GM18498 (cell line): ENCODE measurements at regions not wholly inside any gene's neighbourhood (a gene's known extent, or its start where the extent isn't known, plus 50 kb on each side); places are given as distances from the start of the nearest gene placed in this dataset.
"Not testable (repeated sequence)": the region's sequence is repeated elsewhere in the genome, so short reads cannot be mapped to it uniquely, and the experiment has no call there.

Experiments
- ATAC-seq: cut with Tn5 transposase; IDR thresholded peaks from one replicate; pipeline ENCODE4 v1.9.1; 2021; ENCODE audit warnings: mild to moderate bottlenecking, moderate library complexity; ENCODE audit not compliant: unreplicated experiment

- no peak for ATAC-seq
Measured at GRCh38 chr11:43035086-43035485, 276.7 kb upstream of the API5 start.

DNA sequence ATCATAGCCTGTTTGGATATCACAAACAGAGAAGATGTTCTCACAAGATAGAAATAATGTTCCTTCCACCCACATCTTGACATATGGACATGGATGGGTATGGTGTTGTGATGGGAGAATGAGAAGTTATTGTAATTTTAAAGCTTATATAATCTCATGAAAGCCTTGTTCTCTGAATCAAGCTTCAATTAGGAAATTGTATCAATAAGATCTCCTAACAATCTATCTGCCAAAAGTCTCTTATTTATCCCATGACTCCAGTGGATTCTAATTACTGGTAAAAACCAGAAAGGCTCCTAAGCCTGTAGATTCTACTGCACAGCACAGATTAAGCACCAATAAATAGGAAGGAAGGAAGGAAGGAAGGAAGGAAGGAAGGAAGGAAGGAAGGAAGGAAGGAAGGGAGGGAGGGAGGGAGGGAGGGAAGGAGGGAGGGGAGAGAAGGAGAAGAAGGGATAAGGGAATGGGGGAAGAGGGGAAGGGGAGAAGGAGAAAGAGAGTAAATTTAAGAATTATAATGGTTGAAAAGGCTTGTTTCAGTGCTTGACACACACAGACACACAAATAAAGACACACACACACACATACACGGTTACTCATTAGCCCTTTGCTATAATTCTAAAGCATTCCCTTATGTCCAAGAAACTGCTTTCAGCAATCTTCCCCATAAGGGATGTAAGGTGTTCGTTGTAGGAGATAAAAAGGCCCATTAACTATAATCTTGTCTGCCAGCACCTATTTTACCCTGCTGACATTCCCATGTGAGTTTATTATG is 258.0 kb upstream of the API5 start:
- no peak for ATAC-seq

GRCh38 chr11:43067681-43068080 is 244.1 kb upstream of the API5 start:
- ATAC-seq, result no peak

DNA sequence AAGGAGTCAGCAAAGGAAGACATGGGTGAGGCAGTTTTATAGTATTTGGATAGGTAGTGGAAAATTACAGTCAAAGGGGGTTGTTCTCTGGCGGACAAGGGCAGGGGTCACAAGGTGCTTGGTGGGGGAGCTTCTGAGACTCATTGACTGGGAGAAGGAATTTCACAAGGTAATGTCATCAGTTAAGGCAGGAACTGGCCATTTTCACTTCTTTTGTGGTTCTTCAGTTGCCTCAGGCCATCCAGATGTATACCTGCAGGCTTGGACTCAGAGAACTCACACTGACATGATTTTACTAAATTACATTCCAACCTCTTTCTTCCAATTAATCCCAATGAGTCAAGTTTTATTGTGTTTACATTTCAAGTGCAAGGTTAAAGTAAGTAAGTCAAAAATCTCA is 240.5 kb upstream of the API5 start:
- ATAC-seq, result no peak

- no peak for ATAC-seq
Measured at GRCh38 chr11:43072096-43072495, 239.7 kb upstream of the API5 start.

GRCh38 chr11:43072911-43073310 is 238.9 kb upstream of the API5 start:
- ATAC-seq, result no peak

- ATAC-seq, result no peak
Measured at GRCh38 chr11:43074810-43075209, 237.0 kb upstream of the API5 start.

DNA sequence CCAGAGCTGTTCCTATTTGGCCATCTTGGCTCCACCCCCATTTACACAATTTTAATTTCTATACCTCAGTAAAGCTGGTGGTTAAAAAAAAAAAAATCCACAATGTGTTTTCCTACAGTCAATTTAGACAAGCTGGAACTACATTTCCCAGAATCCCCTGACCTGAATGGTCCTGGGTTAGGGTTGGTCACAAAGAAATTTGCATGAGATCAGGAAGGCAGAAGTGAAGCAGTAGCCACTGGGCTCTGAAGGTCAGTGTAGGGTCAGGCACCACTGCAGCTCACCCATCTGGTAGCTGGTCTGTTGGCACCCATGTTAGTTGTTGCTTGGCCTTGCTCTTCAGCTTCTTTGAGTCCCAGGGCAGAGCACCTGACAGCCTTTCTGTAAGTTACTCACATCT is 210.7 kb upstream of the API5 start:
- ATAC-seq, result no peak

DNA sequence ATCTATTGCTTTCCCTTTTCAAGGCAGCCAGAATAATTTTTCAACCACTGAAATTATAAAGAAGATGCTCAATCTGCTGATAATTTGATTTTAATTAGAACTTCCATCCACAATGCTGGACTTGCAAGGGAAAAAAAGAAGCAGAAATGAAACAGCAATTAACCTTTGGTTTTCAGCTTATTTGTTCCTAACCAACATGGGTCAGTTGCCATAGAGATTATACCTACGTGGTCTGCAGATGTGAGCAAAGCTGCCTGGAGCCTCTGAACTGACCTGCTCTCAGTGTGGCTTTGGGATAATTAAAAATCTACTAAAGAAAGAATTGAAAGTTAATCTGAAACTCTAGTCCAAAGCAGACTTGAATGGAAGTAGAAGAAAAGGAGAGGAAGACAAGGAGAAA is 195.7 kb upstream of the API5 start:
- no peak for ATAC-seq

GRCh38 chr11:43119275-43119970 is 192.4 kb upstream of the API5 start:
- ATAC-seq, result no peak

DNA sequence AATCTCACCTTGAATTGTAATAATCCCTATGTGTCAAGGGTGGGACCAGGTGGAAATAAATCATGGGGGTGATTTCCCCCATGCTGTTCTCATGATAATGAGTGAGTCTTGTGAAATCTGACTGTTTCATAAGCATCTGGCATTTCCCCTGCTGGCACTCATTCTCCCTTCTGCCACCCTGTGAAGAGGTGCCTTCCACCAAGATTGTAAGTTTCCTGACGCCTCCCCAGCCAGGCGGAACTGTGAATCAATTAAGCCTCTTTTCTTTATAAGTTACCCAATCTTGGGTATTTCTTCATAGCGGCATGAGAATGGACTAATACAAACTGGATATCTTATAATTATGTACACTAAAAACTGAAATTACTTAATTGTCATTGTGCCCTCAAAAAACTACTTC is 189.2 kb upstream of the API5 start:
- ATAC-seq, result no peak

DNA sequence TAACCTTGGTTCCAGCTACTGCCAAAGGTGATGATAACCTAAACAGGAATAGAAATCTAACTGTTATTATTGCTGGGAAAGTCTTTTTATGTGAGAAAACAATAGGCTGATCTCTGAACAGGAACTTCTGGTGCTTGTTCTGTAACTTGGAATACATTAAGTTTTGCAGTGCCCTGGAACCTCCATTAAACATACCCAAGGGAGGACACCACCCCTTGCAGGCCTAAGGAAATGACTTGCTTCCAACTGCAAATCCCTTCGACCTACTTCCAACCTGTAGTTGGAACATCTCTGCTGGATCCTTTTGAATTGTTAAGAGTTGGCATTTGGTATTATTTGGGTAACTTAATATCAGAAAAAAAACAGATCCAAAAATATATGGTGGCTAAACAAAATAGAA is 188.4 kb upstream of the API5 start:
- ATAC-seq, result no peak

GRCh38 chr11:43124272-43124935 is 187.4 kb upstream of the API5 start:
- peak; percentile 44 for ATAC-seq

DNA sequence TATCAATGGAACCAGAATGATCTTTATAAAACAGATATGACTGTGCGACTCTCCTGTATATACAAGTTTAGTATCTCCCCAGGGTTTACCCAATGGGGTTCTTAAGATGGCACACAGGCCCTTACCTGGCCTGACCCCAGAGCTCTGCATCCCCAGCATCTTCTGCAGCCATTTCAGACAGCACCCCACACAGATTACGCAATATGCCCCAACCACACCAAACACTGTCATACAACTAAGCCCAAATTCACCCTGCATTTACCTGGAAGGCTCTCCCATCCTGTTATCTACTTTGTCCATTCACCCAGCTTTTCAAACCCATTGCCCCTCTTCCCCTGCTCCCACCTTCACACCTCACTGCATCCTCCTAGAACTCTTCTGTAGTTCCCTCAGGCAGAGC is 182.5 kb upstream of the API5 start:
- no peak for ATAC-seq

GRCh38 chr11:43130616-43131015 is 181.2 kb upstream of the API5 start:
- no peak for ATAC-seq

DNA sequence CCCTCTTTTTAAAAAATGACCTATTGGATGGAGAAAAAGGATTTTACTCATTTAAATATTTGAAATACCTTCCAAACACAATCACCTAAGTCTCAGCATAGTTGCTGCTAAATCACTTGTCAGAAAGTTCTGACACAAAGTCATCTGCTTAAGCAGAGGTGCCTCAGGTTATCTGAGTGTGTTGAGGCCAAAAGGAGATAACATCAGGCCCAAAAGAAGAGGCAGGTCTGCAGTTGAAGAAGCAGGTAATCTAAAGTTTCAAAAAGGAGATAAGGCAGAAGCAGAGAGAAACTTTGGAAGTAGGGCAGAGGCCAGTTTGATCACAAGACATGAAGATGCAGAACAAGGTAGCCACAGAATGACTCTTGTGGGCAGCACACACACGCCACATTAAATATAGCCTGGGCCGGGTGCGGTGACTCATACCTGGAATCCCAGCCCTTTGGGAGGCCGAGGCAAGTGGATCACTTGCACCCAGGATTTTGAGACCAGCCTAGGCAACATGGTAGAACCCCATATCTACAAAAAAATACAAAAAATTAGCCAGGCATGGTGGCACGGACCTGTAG is 175.7 kb upstream of the API5 start:
- peak; percentile 88 for ATAC-seq

DNA sequence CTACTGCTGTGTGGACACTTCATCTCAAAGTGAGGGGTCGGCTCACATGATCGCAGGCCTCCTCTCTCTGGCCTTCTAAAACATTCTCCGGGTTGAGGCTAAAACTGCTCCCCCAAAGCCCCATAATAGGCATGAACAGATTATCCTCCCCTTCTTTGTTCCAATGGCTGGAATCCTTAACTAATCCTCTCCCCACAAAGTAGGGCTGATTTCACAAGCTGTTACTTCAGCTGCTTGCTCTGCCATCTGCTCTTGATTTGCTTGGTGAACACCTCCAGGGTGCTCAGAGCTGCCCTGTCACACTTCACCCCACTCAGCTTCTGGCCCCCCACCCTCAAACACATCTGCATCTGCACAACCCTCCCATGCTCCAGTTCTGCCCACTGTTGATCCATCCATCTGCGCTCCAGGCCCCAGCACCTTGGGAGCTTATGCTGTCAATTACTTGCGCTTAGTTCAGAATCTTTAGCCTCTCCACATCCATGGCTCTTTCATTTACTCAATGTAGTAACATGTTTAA is 173.1 kb upstream of the API5 start:
- ATAC-seq, result no peak

GRCh38 chr11:43145653-43146052 is 166.1 kb upstream of the API5 start:
- peak; percentile 95 for ATAC-seq

DNA sequence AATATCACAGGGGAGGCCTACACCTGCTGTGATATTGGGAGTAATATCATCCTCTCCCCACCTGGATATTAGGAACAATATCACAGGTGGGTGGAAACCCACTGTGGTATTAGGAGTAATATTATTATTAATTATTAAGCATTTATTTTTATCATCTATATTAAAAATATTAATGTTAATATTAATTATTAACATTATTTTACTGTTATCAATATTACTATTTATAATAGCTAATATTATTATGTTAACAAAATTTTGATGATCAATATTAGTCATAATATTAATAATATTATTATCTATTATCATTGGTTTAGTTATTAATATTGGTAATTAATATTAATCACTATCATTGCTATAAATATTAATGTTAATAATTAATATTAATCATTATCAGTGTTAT is 161.1 kb upstream of the API5 start:
- no peak for ATAC-seq

GRCh38 chr11:43164831-43165230 is 147.0 kb upstream of the API5 start:
- ATAC-seq, result no peak

DNA sequence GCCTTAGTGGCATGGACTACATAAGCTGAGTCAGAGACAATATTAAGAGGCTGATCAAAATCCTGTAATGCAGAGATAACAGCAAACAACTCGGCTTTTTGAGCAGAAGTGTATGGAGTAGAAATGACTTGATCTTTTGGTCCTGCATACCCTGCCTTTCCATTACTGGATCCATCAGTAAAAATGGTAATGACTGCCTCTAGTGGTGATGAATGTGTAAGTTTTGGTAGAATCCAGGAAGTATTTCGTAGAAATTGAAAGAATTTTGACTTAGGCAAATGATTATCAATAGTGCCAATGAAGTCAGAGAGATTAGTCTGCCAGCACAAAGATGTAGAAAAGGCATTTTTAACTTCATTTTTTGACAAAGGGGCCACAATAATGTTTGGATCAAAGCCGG is 146.4 kb upstream of the API5 start:
- not testable (repeated sequence) for ATAC-seq
